EH (cell line): ENCODE measurements at regions not wholly inside any gene's neighbourhood (a gene's known extent, or its start where the extent isn't known, plus 50 kb on each side); places are given as distances from the start of the nearest gene placed in this dataset.
A peak's percentile ranks its signal among the peaks of the same experiment; 100 is the strongest.

Experiments
- DNase-seq: peaks from one replicate; pipeline ENCODE4 v3.0.0-alpha.2; 2015; ENCODE audit warnings: low read depth

DNA sequence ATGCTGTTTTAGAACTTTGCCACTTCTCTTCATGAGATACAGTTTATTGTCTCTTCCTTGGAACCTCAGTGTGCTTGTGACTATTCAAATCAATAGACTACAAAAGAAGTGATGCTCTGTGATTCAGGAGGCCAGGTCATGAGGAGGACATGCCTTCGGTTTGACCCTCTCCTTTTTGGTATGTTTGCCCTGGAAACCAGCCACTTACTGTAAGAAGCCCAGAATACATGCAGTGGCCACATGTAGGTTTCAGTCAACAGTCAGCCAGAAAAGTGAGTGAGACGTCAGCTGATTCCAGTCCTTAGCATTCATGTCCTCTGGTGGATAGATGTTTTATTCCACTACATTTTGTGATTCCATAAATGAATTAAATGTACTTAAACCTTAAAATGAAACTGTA is 328.7 kb downstream of the PCDH18 start:
- DNase-seq = peak; percentile 74

DNA sequence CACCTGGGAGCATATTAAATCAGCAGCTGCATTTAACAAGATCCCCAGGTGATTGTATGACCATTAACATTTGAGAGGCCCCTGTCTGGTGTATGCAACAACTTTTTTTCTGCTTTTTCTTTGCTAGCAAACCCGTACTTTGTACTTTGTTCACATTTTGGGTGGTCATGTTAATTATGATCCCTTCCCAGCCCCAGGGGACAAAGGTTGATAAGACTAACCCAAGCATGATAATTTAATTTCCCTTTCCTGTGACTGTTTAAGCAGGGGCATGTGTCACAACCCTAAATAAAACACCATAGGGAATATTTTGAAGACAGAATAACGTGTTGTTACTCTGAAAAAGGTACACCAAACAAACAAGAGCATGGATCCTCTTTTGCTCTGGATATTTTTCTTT is 332.0 kb downstream of the PCDH18 start:
- DNase-seq = no peak

- DNase-seq = no peak
Observed at GRCh38 chr4:137198791-137199190, 333.5 kb downstream of the PCDH18 start.

DNA sequence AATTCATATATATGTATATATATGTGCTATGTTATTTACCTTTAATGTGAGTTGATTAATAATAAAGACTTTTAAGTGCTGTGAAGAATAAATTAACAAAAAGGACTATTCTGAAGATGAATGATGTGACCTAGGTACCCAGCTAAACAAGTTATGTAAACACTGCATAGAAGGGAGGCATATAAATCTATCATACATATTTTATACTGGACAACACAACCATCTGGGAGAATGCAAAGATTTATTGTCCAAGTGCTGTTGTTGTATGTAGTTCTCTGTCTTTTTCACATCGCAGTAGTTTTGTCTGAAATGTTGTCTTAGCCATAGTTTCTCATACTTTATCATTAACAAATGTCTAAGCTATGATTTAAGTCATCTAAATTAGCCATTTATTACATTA is 337.6 kb downstream of the PCDH18 start:
- DNase-seq = no peak

DNA sequence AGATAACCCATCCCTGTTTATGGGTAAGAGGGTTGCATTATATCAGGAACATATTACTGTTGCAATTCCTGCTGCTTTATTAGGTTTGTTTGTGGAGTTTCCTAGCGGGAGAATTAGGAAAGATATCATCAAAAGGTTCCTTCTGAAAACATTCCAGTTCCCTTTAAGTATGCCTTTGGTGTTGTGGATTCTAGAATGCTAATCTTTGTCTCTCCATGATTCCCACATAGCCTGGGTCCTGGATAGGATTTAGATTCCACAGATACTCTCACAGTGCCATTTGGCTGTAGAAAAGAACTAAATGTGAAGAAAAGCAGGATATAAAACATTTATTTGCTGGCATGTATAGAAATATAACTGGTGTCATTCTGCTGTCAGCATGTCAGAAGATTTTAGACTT is 338.7 kb downstream of the PCDH18 start:
- no peak for DNase-seq

DNA sequence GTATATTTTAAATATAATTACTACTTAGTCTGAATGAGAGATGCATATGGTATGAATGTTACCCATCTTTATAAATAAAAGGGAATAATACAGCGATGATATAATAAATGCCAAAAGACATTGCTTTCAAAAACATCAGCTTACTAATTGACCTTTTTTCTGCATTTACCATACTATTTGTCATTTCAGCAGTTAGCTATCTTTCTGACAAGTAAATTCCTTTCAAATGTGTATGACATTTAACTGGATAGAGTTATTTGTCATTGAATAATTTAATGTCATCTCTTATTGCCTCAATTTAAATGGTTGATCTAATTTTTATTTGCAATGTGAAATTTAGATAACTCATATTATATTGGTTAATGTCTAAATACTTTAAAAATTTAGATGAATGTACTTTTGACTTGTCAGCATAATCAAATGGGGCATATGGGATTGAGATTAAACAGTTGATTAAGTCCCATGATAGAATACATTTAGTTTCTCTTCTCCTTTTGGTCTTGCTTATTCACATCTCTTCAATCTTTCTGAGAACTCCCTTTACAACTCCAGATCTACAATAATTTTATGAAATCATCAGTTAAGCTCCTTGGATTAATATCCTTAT is 350.9 kb downstream of the PCDH18 start:
- no peak for DNase-seq

DNA sequence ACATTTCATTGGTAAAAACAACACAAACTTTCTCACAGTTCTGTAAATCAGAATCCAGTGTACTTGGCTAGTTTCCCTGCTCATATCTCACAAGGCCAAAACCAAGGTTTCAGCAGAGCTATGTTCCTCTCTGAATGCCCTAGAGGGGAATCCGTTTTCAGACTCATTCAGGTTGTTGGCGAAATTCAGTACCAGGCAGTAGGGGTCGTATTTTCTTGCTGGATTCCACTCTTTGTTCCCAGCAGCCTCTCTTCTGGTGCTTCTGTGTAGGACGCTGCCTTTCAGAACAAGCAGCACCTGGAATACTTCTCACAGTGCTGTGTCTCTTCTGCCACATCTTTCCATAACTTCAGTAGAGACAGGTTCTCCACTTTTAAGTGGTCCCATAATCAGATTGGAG is 351.9 kb downstream of the PCDH18 start:
- no peak for DNase-seq

DNA sequence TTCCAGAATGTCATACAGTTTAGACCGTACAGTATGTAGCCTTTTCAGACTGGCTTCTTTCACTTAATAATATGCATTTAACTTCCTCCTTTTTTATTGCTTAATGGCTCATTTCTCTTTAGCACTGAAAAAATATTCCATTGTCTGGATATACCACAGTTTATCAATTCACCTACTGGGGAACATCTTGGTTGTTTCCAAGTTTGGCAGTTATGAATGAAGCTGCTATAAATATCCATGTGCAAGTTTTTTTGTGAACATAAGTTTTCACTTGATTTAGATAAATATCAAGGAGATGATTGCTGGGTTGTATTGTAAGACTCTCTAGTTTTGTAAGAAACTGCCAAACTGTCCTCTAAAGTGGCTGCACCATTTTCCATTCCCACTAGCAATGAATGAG is 375.5 kb downstream of the PCDH18 start:
- peak; percentile 0 for DNase-seq

GRCh38 chr4:137156054-137156453 is 376.2 kb downstream of the PCDH18 start:
- peak; percentile 91 for DNase-seq

DNA sequence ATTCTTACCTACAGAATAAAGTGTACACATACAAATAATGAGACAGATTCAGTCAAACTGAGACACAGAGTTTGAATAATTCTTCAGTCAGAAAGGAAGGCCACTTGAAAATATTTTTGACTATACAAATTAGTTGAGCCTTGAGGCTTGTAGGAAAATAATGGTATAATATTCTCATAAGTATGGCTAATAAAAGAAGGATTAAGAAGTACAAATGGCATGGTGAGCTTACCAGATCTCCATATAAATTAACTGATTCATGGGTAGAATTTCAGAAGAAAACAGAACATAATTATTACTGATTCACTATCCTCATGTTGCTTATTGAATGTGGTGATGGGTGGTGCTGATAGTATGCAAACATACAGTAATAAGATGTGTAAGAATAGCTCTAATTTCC is 401.1 kb downstream of the PCDH18 start:
- no peak for DNase-seq

DNA sequence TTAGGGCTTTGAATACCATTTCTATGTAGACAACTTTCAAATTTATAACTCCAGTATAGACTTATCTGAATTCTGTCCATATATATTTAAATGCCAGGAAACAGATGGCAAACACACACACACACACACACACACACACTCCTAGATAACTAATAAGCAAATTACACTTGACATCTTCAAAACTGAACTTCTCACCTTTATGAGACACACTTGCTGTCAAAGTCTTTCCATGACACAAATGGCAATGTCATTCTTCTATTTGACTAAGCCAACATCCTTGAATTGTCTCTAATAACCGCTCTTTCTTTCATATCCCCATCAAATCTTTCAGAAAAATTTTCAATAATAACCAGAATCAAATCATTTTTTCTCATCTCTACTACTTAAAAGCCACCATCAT is 402.4 kb downstream of the PCDH18 start:
- DNase-seq = no peak

- DNase-seq = peak; percentile 23
Observed at GRCh38 chr4:137129441-137129840, 402.9 kb downstream of the PCDH18 start.

DNA sequence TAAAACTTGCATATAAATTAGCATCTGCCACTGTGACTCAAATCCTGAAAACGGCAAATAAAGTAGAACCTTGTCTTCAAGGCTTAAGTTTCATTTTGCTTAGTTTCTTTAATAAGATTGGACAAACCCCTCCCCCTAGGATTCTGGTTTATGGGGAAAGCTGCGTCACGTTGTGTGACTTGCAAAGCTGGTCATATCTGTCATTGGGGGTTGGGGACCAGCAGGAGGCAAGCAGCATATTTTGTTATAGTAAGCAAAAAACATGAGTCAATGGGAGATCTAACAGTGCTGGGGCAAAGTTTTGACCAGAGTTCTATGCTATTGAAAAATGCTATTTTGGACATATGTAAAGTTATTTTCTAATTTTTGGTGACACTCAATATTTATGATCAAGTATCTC is 407.3 kb downstream of the PCDH18 start:
- peak; percentile 85 for DNase-seq

- DNase-seq = peak; percentile 82
Observed at GRCh38 chr4:137124278-137124932, 407.9 kb downstream of the PCDH18 start.

DNA sequence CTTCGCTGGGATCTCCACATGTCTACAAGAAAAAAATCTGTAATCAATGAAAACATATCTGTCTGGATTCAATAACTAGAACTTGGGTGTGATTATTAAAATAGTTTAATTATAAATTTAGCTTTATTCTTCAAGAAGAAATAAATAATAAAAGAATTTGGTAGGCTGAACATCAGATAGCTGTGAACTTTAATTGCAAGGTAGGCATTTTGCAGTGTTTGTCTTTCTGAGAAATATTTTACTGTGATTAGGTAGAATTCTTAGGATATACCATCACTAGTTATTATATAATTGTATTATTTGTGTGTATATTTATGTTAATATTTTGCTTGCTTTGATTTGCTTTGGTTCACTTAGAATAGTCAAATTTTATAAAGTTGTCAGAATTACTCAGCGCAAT is 409.4 kb downstream of the PCDH18 start:
- no peak for DNase-seq

DNA sequence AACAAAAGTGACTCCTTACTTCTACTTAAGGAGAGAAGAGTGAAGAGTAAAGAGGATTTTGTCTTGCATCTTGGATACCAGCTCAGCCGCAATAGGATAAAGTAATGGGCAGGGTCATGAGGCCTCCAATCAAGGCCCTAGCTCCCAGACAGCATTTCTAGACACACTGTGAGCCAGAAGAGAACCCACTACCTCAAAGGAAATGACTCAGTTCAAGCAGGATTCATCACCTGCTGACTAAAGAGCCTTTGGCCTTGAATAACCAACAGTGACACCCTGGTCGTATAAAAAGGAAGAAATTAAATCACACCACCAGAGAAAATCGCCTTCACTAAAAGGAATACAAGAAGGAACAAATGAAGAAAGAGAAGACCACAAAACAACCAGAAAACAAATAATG is 416.1 kb downstream of the PCDH18 start:
- DNase-seq = no peak

DNA sequence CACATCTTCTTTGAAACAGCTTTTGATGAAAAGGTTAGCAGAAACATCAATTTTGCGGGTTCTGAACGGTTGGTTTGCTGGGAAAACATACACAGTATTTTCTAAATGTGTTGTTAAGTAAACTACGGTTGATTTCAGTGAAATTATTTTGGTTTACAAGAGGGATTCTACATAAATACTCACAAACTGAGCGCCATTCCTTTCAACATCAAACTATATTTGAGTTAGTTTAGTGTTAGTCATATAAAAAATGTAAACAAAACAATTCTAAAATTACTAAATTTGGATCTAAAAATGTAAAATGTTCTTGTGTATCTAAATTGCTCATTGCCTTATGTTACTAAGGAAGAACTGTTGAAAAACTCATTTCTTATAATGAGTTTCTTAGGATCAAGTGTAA is 425.6 kb downstream of the PCDH18 start:
- DNase-seq = no peak

GRCh38 chr4:137106287-137106686 is 426.0 kb downstream of the PCDH18 start:
- no peak for DNase-seq

DNA sequence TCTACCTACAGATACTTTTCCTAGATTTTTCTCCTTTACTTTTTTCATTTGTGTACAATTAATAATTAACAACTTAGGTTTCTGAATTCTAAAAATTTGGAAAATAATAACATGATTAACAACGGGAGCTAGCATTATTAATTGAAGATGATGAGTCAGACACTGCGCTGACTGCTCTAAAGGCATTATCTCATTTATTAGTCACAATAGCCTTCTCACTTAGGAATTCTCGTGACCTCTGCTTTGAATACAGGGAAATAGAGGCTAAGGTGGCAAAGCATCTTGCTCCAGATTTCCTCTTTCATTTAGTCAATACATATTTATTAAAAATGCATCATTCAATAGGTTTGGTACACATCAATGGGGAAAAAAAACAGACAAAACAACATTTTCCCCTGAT is 441.3 kb downstream of the PCDH18 start:
- no peak for DNase-seq

DNA sequence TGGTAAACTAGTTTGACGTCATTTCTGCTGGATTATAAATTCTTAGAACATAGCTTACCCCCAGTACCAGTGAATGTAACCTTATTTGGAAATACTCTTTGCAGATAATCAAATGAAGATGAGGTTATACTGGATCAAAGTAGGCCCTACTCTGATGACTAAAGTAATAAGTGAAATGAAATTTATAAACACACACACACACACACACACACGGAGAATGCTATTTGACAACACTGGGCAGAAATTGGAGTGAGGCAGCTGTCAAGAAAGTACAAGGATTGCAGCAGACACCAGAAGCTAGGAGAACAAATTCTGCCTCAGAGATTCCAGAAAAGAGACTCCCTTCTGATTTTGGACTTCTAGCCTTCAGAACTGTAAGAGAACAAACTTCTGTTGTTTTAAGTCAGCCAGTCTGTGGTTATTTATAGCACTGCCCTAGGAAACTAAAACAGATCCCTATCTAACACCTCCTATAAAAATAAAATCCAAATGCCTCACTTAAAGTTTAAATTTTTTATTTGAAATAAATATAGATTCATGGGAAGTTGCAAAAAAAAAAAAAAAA is 448.6 kb downstream of the PCDH18 start:
- peak; percentile 52 for DNase-seq

- no peak for DNase-seq
Observed at GRCh38 chr4:137082061-137082460, 450.2 kb downstream of the PCDH18 start.

DNA sequence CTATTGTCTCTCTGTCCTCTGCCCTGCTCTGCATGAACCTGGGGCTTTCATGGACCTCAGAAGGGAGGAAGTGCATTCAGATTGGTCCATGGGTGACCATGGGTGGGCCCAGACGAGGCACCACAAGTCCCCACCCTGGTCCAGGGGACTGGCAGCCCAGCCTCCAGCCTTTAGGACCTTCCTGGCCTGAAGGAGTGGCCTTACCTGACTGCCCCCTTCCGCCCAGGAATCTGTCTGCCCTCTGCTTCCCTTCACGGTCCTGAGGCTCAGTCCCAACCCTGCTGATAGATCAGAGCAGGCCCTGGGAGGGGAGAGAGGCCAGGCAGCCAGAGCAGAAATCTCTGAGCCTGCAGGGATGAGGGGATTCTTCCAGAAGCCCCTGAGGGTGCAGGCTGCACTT is 455.4 kb downstream of the PCDH18 start:
- DNase-seq = no peak

DNA sequence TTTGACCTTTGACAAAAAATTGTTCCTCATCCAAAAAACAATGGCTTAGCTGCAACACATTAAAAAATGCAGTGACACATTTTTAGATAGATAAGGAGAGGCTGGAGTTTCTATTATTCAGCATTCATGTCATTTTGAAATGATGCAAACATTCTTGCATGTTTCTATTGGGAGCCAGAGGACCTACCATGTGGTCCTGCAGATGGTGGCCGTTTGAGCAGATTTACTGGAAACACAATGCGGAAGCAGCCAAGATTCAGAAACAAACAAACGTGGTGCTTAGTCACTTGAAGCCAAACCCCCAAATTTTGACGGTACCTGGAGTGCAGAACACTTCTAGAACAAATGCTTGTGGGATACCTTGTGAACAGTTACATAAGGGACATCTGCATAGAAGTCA is 456.7 kb downstream of the PCDH18 start:
- DNase-seq = no peak

GRCh38 chr4:137070614-137071013 is 461.7 kb downstream of the PCDH18 start:
- peak; percentile 1 for DNase-seq
